NT2/D1 (cell line): ENCODE measurements at regions not wholly inside any gene's neighbourhood (a gene's known extent, or its start where the extent isn't known, plus 50 kb on each side); places are given as distances from the start of the nearest gene placed in this dataset.

Experiments
- DNase-seq: peaks from one replicate; pipeline ENCODE4 v3.0.0-alpha.2; 2011; ENCODE audit warnings: low read depth, low spot score
- H3K27me3 ChIP-seq: 2 replicates; pipeline ENCODE4 v1.6.0; 2011; ENCODE audit warnings: mild to moderate bottlenecking; ENCODE audit not compliant: insufficient read length, insufficient read depth
- H3K36me3 ChIP-seq: 2 replicates; pipeline ENCODE4 v1.6.1; 2011; ENCODE audit warnings: mild to moderate bottlenecking, low read length, mixed read lengths; ENCODE audit not compliant: insufficient read depth, insufficient read length
- H3K4me1 ChIP-seq: 2 replicates; pipeline ENCODE4 v1.5.1; 2011; ENCODE audit not compliant: insufficient read depth, insufficient read length
- H3K4me3 ChIP-seq: 2 replicates; pipeline ENCODE4 v1.5.1; 2011; ENCODE audit warnings: low read depth; ENCODE audit not compliant: insufficient read length
- H3K9ac ChIP-seq: 2 replicates; pipeline ENCODE4 v1.6.0; 2011; ENCODE audit warnings: low read depth; ENCODE audit not compliant: insufficient read length
- H3K9me3 ChIP-seq: 2 replicates; pipeline ENCODE4 v1.5.1; 2011; ENCODE audit warnings: mild to moderate bottlenecking, low read length; ENCODE audit not compliant: insufficient read depth
- SUZ12 ChIP-seq: IDR thresholded peaks from 2 replicates; pipeline ENCODE4 v1.6.1; 2011; ENCODE audit not compliant: insufficient read length, insufficient read depth; ENCODE audit errors: extremely low read depth
- YY1 ChIP-seq: IDR thresholded peaks from 2 replicates; pipeline ENCODE4 v1.6.1; 2011; ENCODE audit not compliant: insufficient read length, insufficient read depth
- ZNF274 ChIP-seq: IDR thresholded peaks from 2 replicates; pipeline ENCODE4 v1.6.1; 2011; ENCODE audit warnings: mild to moderate bottlenecking, low read depth, low read length

DNA sequence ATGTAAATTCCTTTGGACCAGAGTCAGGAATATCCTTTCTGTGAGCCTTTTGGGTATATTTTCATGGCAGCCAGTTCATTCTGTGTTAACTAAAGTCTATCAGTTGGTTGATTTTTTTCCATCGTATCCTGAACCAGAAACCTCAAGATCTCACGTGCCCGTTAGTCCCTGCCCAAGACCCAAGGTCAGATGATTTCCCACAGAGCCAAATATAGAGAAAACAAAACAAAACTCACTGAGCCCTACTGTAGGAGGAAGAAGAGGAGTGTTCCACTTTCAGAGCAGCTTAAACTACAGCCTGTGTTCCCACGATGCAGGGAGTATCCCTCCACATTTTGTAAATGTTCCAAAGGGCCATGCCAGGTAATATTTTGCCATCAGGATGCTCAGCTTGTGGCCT lies 96.0 kb upstream of the ADO start:
- Histone ChIP-seq H3K36me3 (no peaks in the 10 kb centered on the region), H3K4me3 (no peak overlapping the region), H3K27me3 (no peaks in the 10 kb centered on the region), H3K4me1 (no peaks in the 10 kb centered on the region), H3K9me3 (no peaks in the 10 kb centered on the region), H3K9ac (no peak overlapping the region)
- TF ChIP-seq SUZ12 = no peak
- no peak for DNase-seq

DNA sequence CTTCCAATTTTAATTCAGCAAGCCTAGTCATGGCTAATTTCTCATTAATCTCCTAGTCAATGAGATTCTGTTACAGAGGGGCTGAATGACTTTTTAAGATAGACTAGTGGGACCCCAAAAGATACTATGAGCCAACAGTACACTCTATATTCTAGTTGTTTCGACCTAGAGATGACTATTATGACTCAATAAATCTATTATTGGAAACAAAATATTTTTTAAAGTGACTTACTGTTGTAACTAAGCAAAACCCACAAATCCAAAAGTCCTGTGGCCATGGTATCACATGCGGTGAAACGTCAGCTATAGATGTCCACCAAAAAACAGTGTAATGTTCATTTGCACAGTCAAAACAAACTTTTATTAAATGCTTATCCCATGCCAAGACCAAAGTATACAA lies 95.3 kb upstream of the ADO start:
- no peak overlapping the region for H3K9ac ChIP-seq
- no peaks in the 10 kb centered on the region for H3K27me3 ChIP-seq
- no peaks in the 10 kb centered on the region for H3K9me3 ChIP-seq
- no peaks in the 10 kb centered on the region for H3K4me1 ChIP-seq
- no peak for DNase-seq
- no peaks in the 10 kb centered on the region for H3K36me3 ChIP-seq
- TF ChIP-seq YY1 (no peak), SUZ12 (no peak), ZNF274 (no peak)
- H3K4me3 ChIP-seq = no peak overlapping the region

DNA sequence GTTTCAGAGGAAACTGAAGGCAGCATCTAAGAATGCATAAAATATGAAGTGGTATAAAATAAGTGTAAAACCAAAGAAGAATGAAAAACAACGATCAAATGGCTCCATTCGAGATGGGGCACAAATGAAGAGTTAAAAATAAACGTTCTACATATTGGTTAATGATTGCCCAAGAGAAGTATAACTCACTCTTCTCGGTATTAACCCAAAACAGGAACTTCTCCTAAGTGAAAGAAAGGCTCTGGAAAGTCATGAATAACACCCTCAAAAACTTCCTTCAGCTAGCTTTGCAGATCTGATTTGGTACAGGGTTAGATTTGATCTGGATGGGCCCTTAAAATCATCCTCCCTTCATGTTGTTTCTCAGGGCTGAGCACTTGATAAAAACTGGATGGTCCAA lies 94.3 kb upstream of the ADO start:
- no peak overlapping the region for H3K4me3 ChIP-seq
- H3K9ac ChIP-seq = no peak overlapping the region
- no peaks in the 10 kb centered on the region for H3K27me3 ChIP-seq
- H3K9me3 ChIP-seq = no peaks in the 10 kb centered on the region
- no peak for DNase-seq
- no peaks in the 10 kb centered on the region for H3K36me3 ChIP-seq
- TF ChIP-seq YY1 = no peak
- TF ChIP-seq SUZ12 = no peak
- no peak for TF ChIP-seq ZNF274
- H3K4me1 ChIP-seq = no peaks in the 10 kb centered on the region

DNA sequence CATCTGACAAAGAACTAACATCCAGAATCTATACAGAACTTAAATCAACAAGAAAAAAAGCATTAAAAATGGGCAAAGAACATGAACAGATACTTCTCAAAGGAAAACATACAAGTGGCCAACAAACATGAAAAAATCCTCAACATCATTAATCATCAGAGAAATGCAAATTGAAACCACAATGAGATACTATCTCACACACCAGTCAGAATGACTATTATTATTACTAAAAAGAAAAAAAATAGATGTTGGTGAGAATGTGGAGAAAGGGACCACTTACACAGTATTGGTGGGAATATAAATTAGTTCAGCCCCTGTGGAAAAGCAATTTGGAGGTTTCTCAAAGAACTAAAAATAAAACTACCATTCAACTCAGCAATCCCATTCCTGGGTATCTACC lies 89.1 kb upstream of the ADO start:
- no peaks in the 10 kb centered on the region for H3K27me3 ChIP-seq
- no peaks in the 10 kb centered on the region for H3K4me1 ChIP-seq
- TF ChIP-seq SUZ12 = no peak
- TF ChIP-seq ZNF274 = no peak
- TF ChIP-seq YY1 = no peak
- H3K4me3 ChIP-seq = no peak overlapping the region
- no peaks in the 10 kb centered on the region for H3K9me3 ChIP-seq
- no peaks in the 10 kb centered on the region for H3K36me3 ChIP-seq
- no peak overlapping the region for H3K9ac ChIP-seq
- DNase-seq = no peak

DNA sequence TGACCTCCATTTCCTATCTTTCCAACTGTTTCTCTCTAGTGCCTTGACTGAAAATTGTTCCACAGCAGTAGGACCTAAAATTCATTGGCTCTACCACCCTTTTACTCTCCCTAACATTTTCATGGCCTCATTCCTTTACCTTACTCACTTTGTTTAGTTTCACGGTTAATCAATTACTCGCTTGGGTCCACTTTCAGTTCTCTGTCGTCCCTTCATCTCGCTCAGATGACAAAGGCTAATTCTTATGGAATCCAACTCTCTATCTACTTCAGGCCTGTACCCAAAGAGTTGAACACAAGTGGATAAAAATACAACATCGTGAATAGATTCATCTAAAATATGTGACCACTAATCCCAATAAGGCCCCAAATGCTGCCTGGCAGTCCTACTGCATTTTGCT lies 85.9 kb upstream of the ADO start:
- no peak for DNase-seq
- no peak overlapping the region for H3K9ac ChIP-seq
- H3K4me3 ChIP-seq = no peak overlapping the region
- TF ChIP-seq ZNF274 (no peak), SUZ12 (no peak)
- H3K36me3 ChIP-seq = no peaks in the 10 kb centered on the region
- no peaks in the 10 kb centered on the region for H3K4me1 ChIP-seq
- H3K9me3 ChIP-seq = no peaks in the 10 kb centered on the region
- H3K27me3 ChIP-seq = no peaks in the 10 kb centered on the region

DNA sequence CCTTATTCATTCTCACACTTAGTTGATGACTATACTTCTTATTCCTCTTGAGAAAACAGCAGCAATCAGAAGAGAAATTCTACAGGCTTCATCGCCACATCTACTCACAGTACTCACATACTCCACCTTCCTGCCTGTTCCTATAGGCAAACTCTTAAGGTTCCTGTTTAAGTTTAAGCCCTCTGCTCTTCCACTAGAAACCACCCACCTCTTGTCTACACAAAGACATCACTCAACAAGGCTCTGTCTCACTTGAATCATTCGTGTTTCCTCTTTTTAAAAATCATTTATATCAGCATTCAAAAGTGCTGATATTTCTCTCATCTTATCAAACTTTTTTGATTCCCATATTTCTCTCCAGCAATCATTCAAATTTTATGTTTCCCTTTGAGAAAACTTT lies 85.5 kb upstream of the ADO start:
- TF ChIP-seq SUZ12 (no peak), YY1 (no peak), ZNF274 (no peak)
- Histone ChIP-seq H3K4me3 (no peak overlapping the region), H3K36me3 (no peaks in the 10 kb centered on the region), H3K9me3 (no peaks in the 10 kb centered on the region), H3K27me3 (no peaks in the 10 kb centered on the region), H3K4me1 (no peaks in the 10 kb centered on the region), H3K9ac (no peak overlapping the region)
- no peak for DNase-seq

DNA sequence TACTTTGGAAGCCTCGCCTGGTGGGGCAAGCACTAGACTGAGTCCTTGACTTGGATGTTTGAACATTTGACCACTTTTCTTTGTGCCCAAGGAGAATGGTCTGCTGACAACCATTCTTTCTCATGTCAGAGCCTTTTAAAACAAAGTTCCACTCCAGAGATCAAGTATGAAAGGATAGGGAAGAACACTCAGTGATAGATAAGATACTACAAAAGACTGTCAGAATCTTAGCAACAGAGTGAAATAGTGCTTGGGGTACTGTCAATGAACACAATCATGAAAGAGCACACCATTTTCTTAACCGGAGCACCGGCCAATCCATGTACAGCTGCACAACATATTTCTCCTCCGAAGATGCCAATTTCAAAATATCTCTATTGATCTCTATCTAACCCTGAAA lies 82.8 kb upstream of the ADO start:
- H3K36me3 ChIP-seq = no peaks in the 10 kb centered on the region
- no peak overlapping the region for H3K4me3 ChIP-seq
- H3K4me1 ChIP-seq = no peaks in the 10 kb centered on the region
- no peaks in the 10 kb centered on the region for H3K9me3 ChIP-seq
- no peak overlapping the region for H3K9ac ChIP-seq
- TF ChIP-seq ZNF274 (no peak), YY1 (no peak), SUZ12 (no peak)
- H3K27me3 ChIP-seq = no peaks in the 10 kb centered on the region
- DNase-seq = no peak

DNA sequence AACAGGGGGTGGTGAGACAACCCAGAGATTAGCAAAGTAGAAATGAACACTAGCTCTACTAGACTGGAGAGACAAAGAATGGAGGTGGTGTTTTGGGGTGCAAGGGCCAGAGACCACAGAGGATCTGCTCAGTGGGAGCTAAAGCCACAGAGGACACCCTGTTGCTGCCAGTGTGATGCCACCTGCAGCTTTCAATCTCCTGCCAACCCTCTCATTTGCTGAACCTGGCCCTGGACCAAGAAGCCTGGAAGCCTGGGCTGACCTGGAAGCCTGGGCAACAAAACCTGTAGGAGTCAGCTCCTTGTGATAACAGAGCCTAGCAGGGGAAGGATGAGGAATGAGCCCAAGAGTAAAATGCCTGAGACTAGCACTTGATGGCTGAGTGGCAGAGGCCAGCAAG lies 81.1 kb upstream of the ADO start:
- H3K4me1 ChIP-seq = no peaks in the 10 kb centered on the region
- H3K4me3 ChIP-seq = no peak overlapping the region
- no peak for TF ChIP-seq ZNF274
- no peak for TF ChIP-seq YY1
- TF ChIP-seq SUZ12 = no peak
- no peaks in the 10 kb centered on the region for H3K27me3 ChIP-seq
- H3K9ac ChIP-seq = no peak overlapping the region
- no peak for DNase-seq
- H3K36me3 ChIP-seq = no peaks in the 10 kb centered on the region
- no peaks in the 10 kb centered on the region for H3K9me3 ChIP-seq
